Activated T-helper 1 cell treated with anti-CD3 and anti-CD28 coated beads, Interleukin-2, amount 50 U/mL, for 16 hours (primary cell): ENCODE measurements at regions not wholly inside any gene's neighbourhood (a gene's known extent, or its start where the extent isn't known, plus 50 kb on each side); places are given as distances from the start of the nearest gene placed in this dataset.
A peak's percentile ranks its signal among the peaks of the same experiment; 100 is the strongest.

ENCODE experiments used
- DNase-seq, 2 donors: peaks; one replicate each; pipeline ENCODE4 v3.0.0-alpha.2; 2020; ENCODE audit warnings: low read depth in 1 of 2, low spot score in 1 of 2

- no peak for DNase-seq
These were observed 165.2 kb upstream of the ALKAL2 start for GRCh38 chr2:453132-453531.

- no peak for DNase-seq
These were observed 163.6 kb upstream of the ALKAL2 start for GRCh38 chr2:451495-451894.

- DNase-seq, result no peak
These were observed 161.6 kb upstream of the ALKAL2 start for GRCh38 chr2:449246-450067.

- DNase-seq, result no peak
These were observed 160.2 kb upstream of the ALKAL2 start for GRCh38 chr2:447902-448665.

GRCh38 chr2:446963-447530, 159.2 kb upstream of the ALKAL2 start:
- DNase-seq, result no peak

GRCh38 chr2:446303-446874, 158.5 kb upstream of the ALKAL2 start:
- DNase-seq, result no peak

GRCh38 chr2:445896-446295, 158.0 kb upstream of the ALKAL2 start:
- no peak for DNase-seq

GRCh38 chr2:444937-445884, 157.3 kb upstream of the ALKAL2 start:
- DNase-seq, result no peak

GRCh38 chr2:443741-444140, 155.8 kb upstream of the ALKAL2 start:
- no peak for DNase-seq

- no peak for DNase-seq
These were observed 155.3 kb upstream of the ALKAL2 start for GRCh38 chr2:443216-443615.

- no peak for DNase-seq
These were observed 153.5 kb upstream of the ALKAL2 start for GRCh38 chr2:441258-442022.

- no peak for DNase-seq
These were observed 152.5 kb upstream of the ALKAL2 start for GRCh38 chr2:440403-440740.

- DNase-seq, result no peak
These were observed 151.9 kb upstream of the ALKAL2 start for GRCh38 chr2:439556-440402.

GRCh38 chr2:439077-439476, 151.2 kb upstream of the ALKAL2 start:
- DNase-seq, result no peak

GRCh38 chr2:437756-438393, 150.0 kb upstream of the ALKAL2 start:
- DNase-seq, result peak; percentile 26 to 44

- DNase-seq, result no peak
These were observed 149.3 kb upstream of the ALKAL2 start for GRCh38 chr2:437180-437579.

- DNase-seq, result no peak
These were observed 148.3 kb upstream of the ALKAL2 start for GRCh38 chr2:436205-436604.

GRCh38 chr2:434625-435024, 146.7 kb upstream of the ALKAL2 start:
- no peak for DNase-seq

- no peak for DNase-seq
These were observed 145.3 kb upstream of the ALKAL2 start for GRCh38 chr2:433216-433615.
